Fibroblast of gingiva (primary cell): ENCODE measurements at regions not wholly inside any gene's neighbourhood (a gene's known extent, or its start where the extent isn't known, plus 50 kb on each side); places are given as distances from the start of the nearest gene placed in this dataset.

Source experiments
- DNase-seq: peaks from one replicate; pipeline ENCODE4 v3.0.0-alpha.2; 2011; ENCODE audit warnings: low read depth

GRCh38 chr18:28972333-28972907 lies 795.5 kb upstream of the CDH2 start:
- no peak for DNase-seq

- DNase-seq: peak; percentile 50
Measured at GRCh38 chr18:28963481-28963880, 786.6 kb upstream of the CDH2 start.

DNA sequence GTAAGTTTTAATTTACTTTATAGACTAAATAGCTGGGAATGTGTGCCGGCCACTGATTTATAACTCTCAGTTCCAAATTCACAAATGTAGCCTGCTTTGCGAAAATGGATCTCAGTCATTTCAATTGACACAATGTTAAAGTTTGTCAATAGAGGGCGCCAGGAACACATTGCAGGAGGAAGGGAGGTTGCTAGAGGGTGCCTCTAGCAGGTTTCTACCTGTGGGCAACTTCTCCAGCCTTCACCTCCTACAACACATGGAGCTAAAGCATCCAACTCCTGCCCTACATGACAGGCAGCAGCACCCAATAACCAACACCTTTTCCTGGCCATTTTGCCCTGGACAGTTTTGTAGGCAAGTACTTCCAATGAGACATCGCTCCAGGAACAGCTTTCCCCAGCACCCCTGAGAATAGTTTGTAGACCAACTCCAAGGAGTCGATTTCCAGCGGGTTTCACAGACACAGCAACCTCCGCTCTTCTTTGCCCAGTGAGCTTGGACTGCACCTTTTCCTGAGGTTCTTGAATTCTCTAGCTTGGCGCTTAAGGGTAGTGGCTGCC lies 784.8 kb upstream of the CDH2 start:
- peak; percentile 2 for DNase-seq

- no peak for DNase-seq
Measured at GRCh38 chr18:28960146-28960545, 783.2 kb upstream of the CDH2 start.

- no peak for DNase-seq
Measured at GRCh38 chr18:28952339-28952738, 775.4 kb upstream of the CDH2 start.

DNA sequence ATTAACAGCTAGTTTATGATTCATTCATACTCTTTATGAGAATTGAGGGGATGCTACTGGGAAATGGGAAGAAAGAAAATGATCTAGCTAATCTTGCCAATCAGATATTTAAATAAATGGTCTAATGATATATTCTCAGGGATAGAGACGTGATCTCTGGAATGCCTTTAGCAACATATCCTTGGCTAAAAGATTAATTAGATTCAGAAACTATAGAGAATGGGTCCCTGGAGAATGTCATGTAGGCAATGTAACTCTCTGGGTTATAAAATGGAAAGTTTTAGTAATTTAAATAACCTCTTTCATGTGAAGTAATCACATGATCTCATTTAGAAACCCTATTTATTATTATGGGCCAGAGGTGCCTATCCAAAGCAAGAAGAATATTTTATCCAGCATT lies 771.0 kb upstream of the CDH2 start:
- no peak for DNase-seq

- DNase-seq: no peak
Measured at GRCh38 chr18:28946471-28946870, 769.5 kb upstream of the CDH2 start.

GRCh38 chr18:28922936-28923335 lies 746.0 kb upstream of the CDH2 start:
- no peak for DNase-seq

DNA sequence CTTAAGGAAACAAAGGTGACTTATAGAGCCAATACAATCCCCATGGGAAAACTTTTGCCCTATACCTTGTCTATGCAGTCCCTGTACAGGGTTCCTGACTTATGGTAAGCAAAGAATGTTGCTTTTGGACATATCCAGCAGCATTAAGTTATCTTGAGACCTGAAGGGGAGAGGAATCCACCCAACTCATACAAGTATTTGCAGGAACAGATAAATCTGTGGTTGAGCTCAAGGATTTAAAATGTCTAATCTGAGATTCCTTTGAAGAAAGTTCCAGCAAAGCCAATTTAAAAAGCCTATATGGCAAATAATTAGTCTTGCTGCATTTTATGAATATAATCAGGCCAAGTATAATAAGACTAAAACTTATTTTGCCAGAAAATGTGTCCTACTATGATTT lies 739.5 kb upstream of the CDH2 start:
- no peak for DNase-seq

DNA sequence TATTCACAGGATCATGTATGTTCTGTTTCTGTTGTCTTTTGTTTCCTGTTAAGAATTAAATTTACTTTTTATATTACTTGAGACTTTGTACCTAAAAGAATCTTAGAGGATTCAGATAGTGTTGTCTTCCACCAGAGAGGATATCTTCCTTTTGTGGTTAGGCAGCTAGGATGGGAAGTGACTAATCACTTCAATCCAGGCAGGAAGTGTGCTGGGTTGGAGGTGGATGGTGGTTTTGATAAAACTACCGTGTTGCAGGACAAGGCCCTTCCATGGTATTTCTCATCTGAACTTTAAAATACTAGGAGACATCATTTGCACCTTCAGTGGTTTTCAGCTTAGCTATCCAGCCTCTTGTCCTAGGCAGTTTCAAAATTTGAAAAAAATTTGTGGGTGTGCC lies 728.6 kb upstream of the CDH2 start:
- DNase-seq: no peak

DNA sequence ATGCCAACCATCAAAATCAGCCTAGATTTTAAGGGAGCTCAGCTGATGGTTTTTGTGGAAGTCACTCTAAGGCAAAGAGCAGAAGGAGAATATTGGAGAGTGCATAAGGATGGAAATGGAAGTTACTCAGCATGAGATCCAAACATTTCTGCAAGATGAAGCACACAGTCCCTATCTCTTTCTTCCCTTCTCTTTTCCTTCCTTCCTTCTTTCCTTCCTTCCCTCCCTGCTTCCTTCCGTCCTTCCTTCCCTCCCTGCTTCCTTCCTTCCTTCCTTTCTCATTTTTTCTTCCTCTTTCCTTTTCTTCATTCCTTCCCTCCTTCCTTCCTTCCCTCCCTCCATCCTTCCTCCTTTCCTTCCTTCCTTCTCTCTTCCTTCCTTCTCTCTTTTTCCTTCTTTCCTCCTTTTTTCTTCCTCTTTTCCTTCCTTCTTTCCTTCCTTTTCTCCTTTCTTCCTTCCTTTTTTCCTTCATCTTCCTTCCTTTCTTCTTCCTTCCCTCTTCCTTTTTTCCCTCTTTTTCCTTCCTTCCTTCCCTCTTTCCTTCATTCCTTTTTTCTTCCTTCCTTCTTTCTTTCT lies 727.9 kb upstream of the CDH2 start:
- no peak for DNase-seq

DNA sequence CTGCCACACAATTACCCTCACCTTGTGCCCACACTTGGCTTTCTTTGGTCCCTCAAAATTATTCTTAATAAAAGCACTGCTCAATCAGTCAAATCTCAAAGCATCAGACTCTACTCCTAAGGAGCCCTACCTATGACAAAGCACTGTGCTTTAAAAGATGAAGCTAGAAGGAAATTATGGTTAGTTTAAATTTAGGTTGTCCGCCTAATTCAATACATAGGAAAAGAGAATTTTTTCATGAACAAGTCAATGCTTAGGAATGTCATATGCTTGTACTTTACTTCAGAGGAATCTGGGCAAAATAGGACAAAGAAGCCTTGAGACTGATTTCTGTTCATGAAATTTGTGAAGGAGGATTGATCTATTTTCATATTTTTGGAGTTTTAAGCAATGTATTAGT lies 726.4 kb upstream of the CDH2 start:
- DNase-seq: peak; percentile 2

- no peak for DNase-seq
Measured at GRCh38 chr18:28890791-28891190, 713.9 kb upstream of the CDH2 start.

- no peak for DNase-seq
Measured at GRCh38 chr18:28884304-28884703, 707.4 kb upstream of the CDH2 start.

GRCh38 chr18:28880856-28881255 lies 703.9 kb upstream of the CDH2 start:
- DNase-seq: no peak

DNA sequence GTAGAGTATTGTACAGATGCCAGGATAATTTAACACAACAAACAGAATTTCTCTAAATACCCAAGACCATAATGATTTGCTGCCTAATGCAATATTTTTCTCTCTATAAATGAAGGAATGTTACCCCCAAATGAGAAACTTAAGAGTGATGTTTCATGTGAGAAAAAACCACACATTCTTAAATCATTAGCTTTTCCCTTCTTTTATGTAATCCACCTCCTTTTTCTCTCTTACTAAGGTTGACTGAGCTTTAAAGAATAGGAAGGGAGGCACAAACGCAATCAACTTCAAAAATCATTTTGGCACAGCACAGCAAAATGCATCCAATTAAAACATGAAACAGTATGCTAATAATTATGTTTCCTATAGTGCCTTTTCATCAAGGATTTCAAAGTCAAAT lies 698.1 kb upstream of the CDH2 start:
- peak; percentile 4 for DNase-seq

DNA sequence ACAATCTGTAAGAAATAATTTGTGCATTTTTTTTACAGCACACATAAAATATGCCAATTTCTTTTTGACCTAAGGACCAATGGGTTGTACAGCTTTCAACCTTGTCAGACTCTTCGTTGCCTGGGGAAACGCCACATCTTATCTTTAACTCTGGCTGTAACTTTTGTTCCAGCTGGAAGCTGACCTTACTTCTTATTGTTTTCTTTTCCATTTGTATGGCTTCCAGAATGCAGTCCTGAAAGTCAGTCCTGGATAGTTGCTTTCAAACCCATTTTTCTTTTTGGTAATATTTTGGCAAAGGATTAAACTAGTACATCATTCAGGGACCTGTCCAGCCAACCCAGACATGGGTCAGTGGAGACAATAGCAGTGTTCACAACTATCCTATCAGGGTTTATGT lies 686.5 kb upstream of the CDH2 start:
- no peak for DNase-seq

- DNase-seq: no peak
Measured at GRCh38 chr18:28858248-28858647, 681.3 kb upstream of the CDH2 start.

GRCh38 chr18:28855989-28856388 lies 679.1 kb upstream of the CDH2 start:
- DNase-seq: no peak

- DNase-seq: peak; percentile 91
Measured at GRCh38 chr18:28855524-28855923, 678.6 kb upstream of the CDH2 start.

- peak; percentile 21 for DNase-seq
Measured at GRCh38 chr18:28854964-28855363, 678.0 kb upstream of the CDH2 start.

- DNase-seq: no peak
Measured at GRCh38 chr18:28846958-28847357, 670.0 kb upstream of the CDH2 start.

GRCh38 chr18:28837100-28837499 lies 660.2 kb upstream of the CDH2 start:
- no peak for DNase-seq

DNA sequence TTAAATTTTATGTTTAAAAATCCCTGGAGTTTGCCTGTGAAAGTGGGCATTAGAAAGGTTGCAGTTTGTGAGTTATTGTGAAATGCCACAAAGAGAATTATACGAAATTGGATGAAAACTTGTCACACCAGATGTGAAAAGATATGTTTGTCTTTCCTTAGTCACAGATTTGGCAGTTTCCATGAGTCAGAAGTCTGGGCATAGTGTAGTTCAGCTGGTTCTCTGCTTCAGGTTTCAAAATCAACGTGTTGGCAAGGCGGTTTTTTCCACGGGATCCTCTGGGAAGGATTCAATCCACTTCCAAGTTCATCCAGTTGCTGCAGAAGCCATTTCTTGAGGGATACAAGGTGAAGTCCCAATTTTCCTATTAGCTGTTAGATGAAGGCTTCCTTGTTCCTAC lies 658.0 kb upstream of the CDH2 start:
- peak; percentile 92 for DNase-seq
